ENCODE measurements at regions not wholly inside any gene's neighbourhood (a gene's known extent, or its start where the extent isn't known, plus 50 kb on each side); places are given as distances from the start of the nearest gene placed in this dataset.

GRCh38 chr7:18292584-18292983 lies 203.0 kb upstream of the HDAC9 start:
- no peak for DNase-seq (ENCODE audit: low read depth)
- H3K4me3 ChIP-seq (ENCODE audit: control insufficient read depth, low read depth, low read length): no peak overlapping the region
- TF ChIP-seq CTCF (IDR thresholded peaks at IDR 0.05; ENCODE audit: control insufficient read depth, insufficient read depth, low read depth, low read length, missing control alignments): no peak

- H3K4me3 ChIP-seq (ENCODE audit: control insufficient read depth, low read depth, low read length): no peak overlapping the region
- DNase-seq (ENCODE audit: low read depth): no peak
- TF ChIP-seq CTCF (IDR thresholded peaks at IDR 0.05; ENCODE audit: control insufficient read depth, insufficient read depth, low read depth, low read length, missing control alignments): no peak
These were observed 201.8 kb upstream of the HDAC9 start for GRCh38 chr7:18293759-18294158.

- no peak overlapping the region for H3K4me3 ChIP-seq (ENCODE audit: control insufficient read depth, low read depth, low read length)
- TF ChIP-seq CTCF (IDR thresholded peaks at IDR 0.05; ENCODE audit: control insufficient read depth, insufficient read depth, low read depth, low read length, missing control alignments): no peak
- no peak for DNase-seq (ENCODE audit: low read depth)
These were observed 201.1 kb upstream of the HDAC9 start for GRCh38 chr7:18294411-18294810.

DNA sequence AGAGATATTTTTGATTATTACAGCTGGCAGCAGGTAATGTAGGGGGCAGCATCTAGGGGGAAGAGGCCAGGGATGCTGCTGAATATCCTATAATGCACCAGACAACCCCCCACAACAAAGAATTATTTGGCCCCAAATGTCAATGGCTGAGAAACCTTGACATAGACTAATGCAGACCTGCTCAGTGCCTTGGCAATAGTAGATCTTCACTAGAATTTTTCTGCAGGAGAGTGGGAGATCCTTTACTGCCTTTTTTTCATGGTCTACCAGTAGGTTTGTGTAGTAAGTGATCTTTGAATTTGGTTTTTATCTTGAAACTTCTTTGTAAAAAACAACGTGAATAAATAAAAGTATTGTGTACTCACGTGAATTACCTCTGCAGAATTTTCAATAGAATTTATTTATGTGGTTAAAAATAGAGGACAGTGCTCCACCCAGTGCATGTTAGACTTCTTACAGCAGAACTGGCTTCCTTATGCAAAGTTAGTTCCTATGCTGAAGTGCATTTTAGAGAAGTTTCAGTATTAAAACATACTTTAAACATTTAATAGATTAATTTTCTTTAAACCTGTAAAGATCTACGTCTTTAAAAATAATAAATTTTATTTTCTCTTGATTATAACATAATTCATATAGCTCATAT lies 199.6 kb upstream of the HDAC9 start:
- TF ChIP-seq CTCF (IDR thresholded peaks at IDR 0.05; ENCODE audit: control insufficient read depth, insufficient read depth, low read depth, low read length, missing control alignments): no peak

GRCh38 chr7:18302097-18302496 lies 193.5 kb upstream of the HDAC9 start:
- no peak for DNase-seq (ENCODE audit: low read depth)
- no peak overlapping the region for H3K4me3 ChIP-seq (ENCODE audit: control insufficient read depth, low read depth, low read length)

More for the DNA sequence above, 199.6 kb upstream of the HDAC9 start:
- no peak overlapping the region for H3K4me3 ChIP-seq (ENCODE audit: control insufficient read depth, low read depth, low read length)
- no peak for DNase-seq (ENCODE audit: low read depth)

DNA sequence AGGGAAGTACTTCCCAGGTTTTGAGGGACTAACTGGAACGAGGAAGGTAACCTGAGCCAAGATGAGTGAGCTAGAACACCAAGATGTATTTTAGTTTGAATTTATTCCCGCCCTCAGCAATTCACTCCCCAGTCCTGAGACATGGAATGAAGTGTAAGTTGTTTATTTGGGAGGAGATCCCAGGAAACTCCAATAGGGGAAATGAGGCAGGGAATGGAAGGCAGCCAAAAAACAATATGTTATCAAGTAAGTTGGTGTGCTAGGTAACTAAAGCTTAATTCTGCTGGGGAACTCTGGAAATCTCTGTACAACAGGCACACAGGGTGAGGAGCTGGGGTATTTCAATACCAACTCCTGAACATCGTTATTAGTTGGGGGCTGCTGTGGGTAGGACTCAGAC lies 189.7 kb upstream of the HDAC9 start:
- no peak for DNase-seq (ENCODE audit: low read depth)
- no peak overlapping the region for H3K4me3 ChIP-seq (ENCODE audit: control insufficient read depth, low read depth, low read length)
- no peak for TF ChIP-seq CTCF (IDR thresholded peaks at IDR 0.05; ENCODE audit: control insufficient read depth, insufficient read depth, low read depth, low read length, missing control alignments)

More at GRCh38 chr7:18302097-18302496, 193.5 kb upstream of the HDAC9 start:
- no peak for TF ChIP-seq CTCF (IDR thresholded peaks at IDR 0.05; ENCODE audit: control insufficient read depth, insufficient read depth, low read depth, low read length, missing control alignments)

All from AG09309 (cell line).